ENCODE measurements at regions not wholly inside any gene's neighbourhood (a gene's known extent, or its start where the extent isn't known, plus 50 kb on each side); places are given as distances from the start of the nearest gene placed in this dataset.

DNA sequence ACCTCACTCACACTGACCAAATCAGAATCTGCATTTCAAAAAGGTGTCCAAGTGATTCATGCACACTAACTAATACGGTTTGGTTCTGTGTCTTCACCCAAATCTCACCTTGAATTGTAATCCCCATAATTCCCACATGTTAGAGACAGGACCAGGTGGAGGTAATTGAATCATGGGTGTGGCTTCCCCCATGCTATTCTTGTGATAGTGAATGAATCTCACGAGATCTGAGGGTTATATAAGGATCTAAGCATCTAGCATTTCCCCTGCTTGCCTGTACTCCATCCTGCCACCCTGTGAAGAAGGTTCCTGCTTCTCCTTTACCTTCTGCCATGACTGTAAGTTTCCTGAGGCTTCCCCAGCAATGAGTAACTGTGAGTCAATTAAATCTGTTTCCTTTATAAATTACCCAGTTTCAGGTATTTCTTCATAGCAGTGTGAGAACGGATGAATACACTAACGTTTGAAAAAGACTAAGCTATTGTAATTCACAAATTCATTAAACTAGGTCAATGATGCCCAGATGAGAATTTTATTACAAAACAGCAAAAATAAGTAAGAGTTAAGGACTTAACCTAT, 759.1 kb downstream of the GALC start:
- H3K4me3 ChIP-seq (ENCODE audit: low read depth, low read length) = no peak overlapping the region
- no peak for DNase-seq (ENCODE audit: low read depth)
- TF ChIP-seq, protein P1, sequence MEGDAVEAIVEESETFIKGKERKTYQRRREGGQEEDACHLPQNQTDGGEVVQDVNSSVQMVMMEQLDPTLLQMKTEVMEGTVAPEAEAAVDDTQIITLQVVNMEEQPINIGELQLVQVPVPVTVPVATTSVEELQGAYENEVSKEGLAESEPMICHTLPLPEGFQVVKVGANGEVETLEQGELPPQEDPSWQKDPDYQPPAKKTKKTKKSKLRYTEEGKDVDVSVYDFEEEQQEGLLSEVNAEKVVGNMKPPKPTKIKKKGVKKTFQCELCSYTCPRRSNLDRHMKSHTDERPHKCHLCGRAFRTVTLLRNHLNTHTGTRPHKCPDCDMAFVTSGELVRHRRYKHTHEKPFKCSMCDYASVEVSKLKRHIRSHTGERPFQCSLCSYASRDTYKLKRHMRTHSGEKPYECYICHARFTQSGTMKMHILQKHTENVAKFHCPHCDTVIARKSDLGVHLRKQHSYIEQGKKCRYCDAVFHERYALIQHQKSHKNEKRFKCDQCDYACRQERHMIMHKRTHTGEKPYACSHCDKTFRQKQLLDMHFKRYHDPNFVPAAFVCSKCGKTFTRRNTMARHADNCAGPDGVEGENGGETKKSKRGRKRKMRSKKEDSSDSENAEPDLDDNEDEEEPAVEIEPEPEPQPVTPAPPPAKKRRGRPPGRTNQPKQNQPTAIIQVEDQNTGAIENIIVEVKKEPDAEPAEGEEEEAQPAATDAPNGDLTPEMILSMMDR (IDR thresholded peaks at IDR 0.05; ENCODE audit: low read depth, low read length, missing control alignments) = no peak
- in situ Hi-C loops (cut with HindIII; ENCODE audit: low sequenced_read_pairs) = no loop called here

- in situ Hi-C loops (cut with HindIII; ENCODE audit: low sequenced_read_pairs) = no loop called here
- TF ChIP-seq, protein P1 (IDR thresholded peaks at IDR 0.05; ENCODE audit: low read depth, low read length, missing control alignments) = no peak
- DNase-seq (ENCODE audit: low read depth) = no peak
- no peak overlapping the region for H3K4me3 ChIP-seq (ENCODE audit: low read depth, low read length)
These were observed 759.7 kb downstream of the GALC start for GRCh38 chr14:87233266-87233665.

GRCh38 chr14:87231336-87232026, 761.5 kb downstream of the GALC start:
- H3K4me3 ChIP-seq (ENCODE audit: low read depth, low read length) = no peak overlapping the region
- TF ChIP-seq, protein P1 (IDR thresholded peaks at IDR 0.05; ENCODE audit: low read depth, low read length, missing control alignments) = no peak
- no peak for DNase-seq (ENCODE audit: low read depth)
- in situ Hi-C loops (cut with HindIII; ENCODE audit: low sequenced_read_pairs) = no loop called here

GRCh38 chr14:87230726-87231125, 762.3 kb downstream of the GALC start:
- TF ChIP-seq, protein P1 (IDR thresholded peaks at IDR 0.05; ENCODE audit: low read depth, low read length, missing control alignments) = no peak
- DNase-seq (ENCODE audit: low read depth) = no peak
- H3K4me3 ChIP-seq (ENCODE audit: low read depth, low read length) = no peak overlapping the region
- in situ Hi-C loops (cut with HindIII; ENCODE audit: low sequenced_read_pairs) = no loop called here

DNA sequence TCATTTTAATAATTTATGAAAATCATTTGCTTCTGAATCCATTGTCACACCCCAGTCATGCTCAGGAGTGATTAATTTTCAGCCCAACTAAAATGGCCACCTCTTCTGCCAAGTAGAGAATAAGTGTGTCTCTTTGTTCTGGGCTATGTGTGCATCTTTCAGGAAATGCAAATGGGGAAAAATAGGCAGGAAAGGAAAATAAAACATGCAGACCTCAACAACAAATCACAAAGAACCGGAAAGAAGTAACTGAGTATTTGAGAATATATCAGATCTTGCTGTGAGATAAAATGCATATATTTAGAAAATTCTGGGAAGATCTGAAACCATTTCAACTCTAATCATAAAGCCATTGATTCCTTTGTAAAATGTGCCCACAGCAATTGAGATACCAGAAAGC, 763.9 kb downstream of the GALC start:
- no peak for DNase-seq (ENCODE audit: low read depth)
- H3K4me3 ChIP-seq (ENCODE audit: low read depth, low read length) = no peak overlapping the region
- in situ Hi-C loops (cut with HindIII; ENCODE audit: low sequenced_read_pairs) = no loop called here
- TF ChIP-seq, protein P1 (IDR thresholded peaks at IDR 0.05; ENCODE audit: low read depth, low read length, missing control alignments) = no peak

DNA sequence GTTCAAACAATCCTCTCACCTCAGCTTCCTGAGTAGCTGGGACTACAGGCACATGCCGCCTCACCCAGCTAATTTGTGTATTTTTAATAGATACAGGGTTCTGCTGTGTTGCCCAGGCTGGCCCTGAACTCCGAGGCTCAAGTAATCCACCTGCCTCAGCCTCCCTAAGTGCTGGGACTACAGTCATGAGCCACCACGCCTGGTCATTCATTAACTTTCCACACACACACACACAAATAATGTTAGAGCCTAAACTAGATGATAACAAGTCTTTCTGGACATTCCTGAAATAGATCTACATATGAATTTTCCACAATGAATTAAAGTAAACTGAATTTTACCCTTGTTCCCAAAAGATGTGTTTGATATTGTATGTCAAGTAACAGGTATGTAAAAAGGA, 776.0 kb downstream of the GALC start:
- no peak for DNase-seq (ENCODE audit: low read depth)
- H3K4me3 ChIP-seq (ENCODE audit: low read depth, low read length) = no peak overlapping the region
- TF ChIP-seq, protein P1 (IDR thresholded peaks at IDR 0.05; ENCODE audit: low read depth, low read length, missing control alignments) = no peak
- in situ Hi-C loops (cut with HindIII; ENCODE audit: low sequenced_read_pairs) = no loop called here

Data from astrocyte of the cerebellum (primary cell).